Stimulated activated CD4-positive, alpha-beta T cell treated with anti-CD3 and anti-CD28 coated beads, Interleukin-2, amount 100 ng/mL, for 24 hours (primary cell): ENCODE measurements at regions not wholly inside any gene's neighbourhood (a gene's known extent, or its start where the extent isn't known, plus 50 kb on each side); places are given as distances from the start of the nearest gene placed in this dataset.
"Not testable (repeated sequence)": the region's sequence is repeated elsewhere in the genome, so short reads cannot be mapped to it uniquely, and the experiment has no call there.

Experiments
- DNase-seq, 2 donors: peaks; one replicate each; pipeline ENCODE4 v3.0.0-alpha.2; 2020

- no peak for DNase-seq
Measured at GRCh38 chr2:208608122-208608835, 201.7 kb downstream of the PTH2R start.

- no peak for DNase-seq
Measured at GRCh38 chr2:208609166-208609804, 202.7 kb downstream of the PTH2R start.

GRCh38 chr2:208615675-208616074, 209.1 kb downstream of the PTH2R start:
- not testable (repeated sequence) for DNase-seq

GRCh38 chr2:208618220-208618619, 211.6 kb downstream of the PTH2R start:
- DNase-seq, result no peak

- DNase-seq, result no peak
Measured at GRCh38 chr2:208619993-208620392, 213.4 kb downstream of the PTH2R start.

- DNase-seq, result no peak
Measured at GRCh38 chr2:208620487-208620978, 213.9 kb downstream of the PTH2R start.

GRCh38 chr2:208627110-208627884, 220.7 kb downstream of the PTH2R start:
- DNase-seq, result no peak

- no peak for DNase-seq
Measured at GRCh38 chr2:208627916-208628315, 221.3 kb downstream of the PTH2R start.

GRCh38 chr2:208638059-208638458, 231.5 kb downstream of the PTH2R start:
- no peak for DNase-seq

- no peak for DNase-seq
Measured at GRCh38 chr2:208642125-208642779, 235.7 kb downstream of the PTH2R start.

GRCh38 chr2:208643145-208643544, 236.6 kb downstream of the PTH2R start:
- no peak for DNase-seq

- no peak for DNase-seq
Measured at GRCh38 chr2:208645226-208645625, 238.6 kb downstream of the PTH2R start.

GRCh38 chr2:208648368-208648767, 241.8 kb downstream of the PTH2R start:
- DNase-seq, result no peak

GRCh38 chr2:208653383-208653782, 246.8 kb downstream of the PTH2R start:
- DNase-seq, result no peak

- no peak for DNase-seq
Measured at GRCh38 chr2:208654056-208654455, 247.5 kb downstream of the PTH2R start.

- DNase-seq, result no peak
Measured at GRCh38 chr2:208657468-208657867, 250.9 kb downstream of the PTH2R start.

- DNase-seq, result no peak
Measured at GRCh38 chr2:208669394-208669793, 262.8 kb downstream of the PTH2R start.

- no peak for DNase-seq
Measured at GRCh38 chr2:208671284-208671683, 264.7 kb downstream of the PTH2R start.

GRCh38 chr2:208671886-208672680, 265.5 kb downstream of the PTH2R start:
- no peak for DNase-seq

GRCh38 chr2:208673631-208674030, 267.0 kb downstream of the PTH2R start:
- no peak for DNase-seq

- DNase-seq, result no peak
Measured at GRCh38 chr2:208674919-208675318, 268.3 kb downstream of the PTH2R start.

GRCh38 chr2:208685929-208686328, 279.3 kb downstream of the PTH2R start:
- not testable (repeated sequence) for DNase-seq
